ENCODE measurements at regions not wholly inside any gene's neighbourhood (a gene's known extent, or its start where the extent isn't known, plus 50 kb on each side); places are given as distances from the start of the nearest gene placed in this dataset.

DNA sequence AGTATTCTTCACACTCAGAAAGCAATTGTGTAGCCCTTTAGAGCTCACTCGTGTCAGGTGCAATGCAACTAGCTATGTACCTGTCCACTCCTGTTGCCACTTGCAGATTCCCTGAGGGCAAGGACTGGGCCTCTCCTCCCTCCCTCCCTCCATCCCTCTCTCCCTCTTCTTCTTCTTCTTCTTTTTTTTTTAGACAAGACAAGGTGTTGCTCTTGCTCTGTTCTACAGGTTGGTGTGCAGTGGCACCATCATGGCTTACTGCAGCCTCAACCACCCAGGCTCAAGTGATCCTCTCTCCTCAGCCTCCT, 119.7 kb downstream of the ACKR3 start:
- Histone ChIP-seq H3F3A (replicated peaks; ENCODE audit: insufficient read depth) (no peaks in the 10 kb centered on the region), H4K20me1 (ENCODE audit: insufficient read depth) (no peaks in the 10 kb centered on the region), H3K79me2 (ENCODE audit: insufficient read depth) (no peaks in the 10 kb centered on the region), H3K4me1 (ENCODE audit: control insufficient read depth in 1 of 2, insufficient read depth in 2 of 2, low read depth in 1 of 2, low read length in 1 of 2) (no peaks in the 10 kb centered on the region), H3K9ac (no peak overlapping the region), H3K4me2 (no peak overlapping the region), H3K27ac (ENCODE audit: low read depth in 2 of 2, low read length in 1 of 2) (no peak overlapping the region), H3K36me3 (replicated peaks in 1 of 2; ENCODE audit: control insufficient read depth in 1 of 2, insufficient read depth in 2 of 2, low read length in 1 of 2) (no peaks in the 10 kb centered on the region), H3K4me3 (ENCODE audit: low read depth in 2 of 2, low read length in 1 of 2) (no peak overlapping the region), H3K9me3 (no peaks in the 10 kb centered on the region), H3K9me2 (no peaks in the 10 kb centered on the region), H3K27me3 (ENCODE audit: insufficient read depth) (peaks cover 7% of the 10 kb centered on the region; the same call in 1 of the 2 replicates), H2AFZ (ENCODE audit: low read depth) (no peak overlapping the region)
- TF ChIP-seq, protein P1, sequence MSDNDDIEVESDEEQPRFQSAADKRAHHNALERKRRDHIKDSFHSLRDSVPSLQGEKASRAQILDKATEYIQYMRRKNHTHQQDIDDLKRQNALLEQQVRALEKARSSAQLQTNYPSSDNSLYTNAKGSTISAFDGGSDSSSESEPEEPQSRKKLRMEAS (IDR thresholded peaks at IDR 0.05; ENCODE audit: low read depth): no peak
- TF ChIP-seq, protein P2, sequence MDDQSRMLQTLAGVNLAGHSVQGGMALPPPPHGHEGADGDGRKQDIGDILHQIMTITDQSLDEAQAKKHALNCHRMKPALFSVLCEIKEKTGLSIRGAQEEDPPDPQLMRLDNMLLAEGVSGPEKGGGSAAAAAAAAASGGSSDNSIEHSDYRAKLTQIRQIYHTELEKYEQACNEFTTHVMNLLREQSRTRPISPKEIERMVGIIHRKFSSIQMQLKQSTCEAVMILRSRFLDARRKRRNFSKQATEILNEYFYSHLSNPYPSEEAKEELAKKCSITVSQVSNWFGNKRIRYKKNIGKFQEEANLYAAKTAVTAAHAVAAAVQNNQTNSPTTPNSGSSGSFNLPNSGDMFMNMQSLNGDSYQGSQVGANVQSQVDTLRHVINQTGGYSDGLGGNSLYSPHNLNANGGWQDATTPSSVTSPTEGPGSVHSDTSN (IDR thresholded peaks at IDR 0.05): no peak
- TF ChIP-seq SIN3A (IDR thresholded peaks at IDR 0.05; ENCODE audit: borderline replicate concordance, low read depth, low read length): no peak
- TF ChIP-seq TAF1 (IDR thresholded peaks at IDR 0.05; ENCODE audit: borderline replicate concordance, low read depth, low read length): no peak
- TF ChIP-seq TCF12 (IDR thresholded peaks at IDR 0.05): no peak
- no peak for TF ChIP-seq RCOR1 (IDR thresholded peaks at IDR 0.05; ENCODE audit: low read length)
- TF ChIP-seq, protein P3, sequence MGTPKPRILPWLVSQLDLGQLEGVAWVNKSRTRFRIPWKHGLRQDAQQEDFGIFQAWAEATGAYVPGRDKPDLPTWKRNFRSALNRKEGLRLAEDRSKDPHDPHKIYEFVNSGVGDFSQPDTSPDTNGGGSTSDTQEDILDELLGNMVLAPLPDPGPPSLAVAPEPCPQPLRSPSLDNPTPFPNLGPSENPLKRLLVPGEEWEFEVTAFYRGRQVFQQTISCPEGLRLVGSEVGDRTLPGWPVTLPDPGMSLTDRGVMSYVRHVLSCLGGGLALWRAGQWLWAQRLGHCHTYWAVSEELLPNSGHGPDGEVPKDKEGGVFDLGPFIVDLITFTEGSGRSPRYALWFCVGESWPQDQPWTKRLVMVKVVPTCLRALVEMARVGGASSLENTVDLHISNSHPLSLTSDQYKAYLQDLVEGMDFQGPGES (IDR thresholded peaks at IDR 0.05; ENCODE audit: low read depth, low read length): no peak
- no peak for TF ChIP-seq JUND (IDR thresholded peaks at IDR 0.05)
- TF ChIP-seq MEF2A (IDR thresholded peaks at IDR 0.05; ENCODE audit: borderline replicate concordance, low read depth): no peak
- no peak for DNase-seq
- POLR2A ChIA-PET: no interaction called here
- 8% methylated on average over 1 of the region's 1 CpG for WGBS (ENCODE audit: low lambda C conversion rate)
- CTCF ChIA-PET: no interaction called here

GRCh38 chr2:236689981-236690380, 120.4 kb downstream of the ACKR3 start:
- Histone ChIP-seq H3K9me2 (no peaks in the 10 kb centered on the region), H3K27ac (ENCODE audit: low read depth in 2 of 2, low read length in 1 of 2) (no peak overlapping the region), H3K27me3 (ENCODE audit: insufficient read depth) (peaks cover 13% of the 10 kb centered on the region; the same call in 1 of the 2 replicates), H3K9ac (no peak overlapping the region), H3K4me2 (no peak overlapping the region), H3F3A (replicated peaks; ENCODE audit: insufficient read depth) (no peaks in the 10 kb centered on the region), H3K9me3 (no peaks in the 10 kb centered on the region), H3K36me3 (replicated peaks in 1 of 2; ENCODE audit: control insufficient read depth in 1 of 2, insufficient read depth in 2 of 2, low read length in 1 of 2) (no peaks in the 10 kb centered on the region), H4K20me1 (ENCODE audit: insufficient read depth) (no peaks in the 10 kb centered on the region), H3K79me2 (ENCODE audit: insufficient read depth) (no peaks in the 10 kb centered on the region), H3K4me3 (ENCODE audit: low read depth in 2 of 2, low read length in 1 of 2) (no peak overlapping the region), H3K4me1 (ENCODE audit: control insufficient read depth in 1 of 2, insufficient read depth in 2 of 2, low read depth in 1 of 2, low read length in 1 of 2) (no peaks in the 10 kb centered on the region), H2AFZ (ENCODE audit: low read depth) (no peak overlapping the region)
- DNase-seq: no peak
- POLR2A ChIA-PET: no interaction called here
- CTCF ChIA-PET: no interaction called here
- WGBS (ENCODE audit: low lambda C conversion rate): 38% methylated on average over 3 of the region's 3 CpGs
- TF ChIP-seq, protein P1 (IDR thresholded peaks at IDR 0.05; ENCODE audit: low read depth): no peak
- TF ChIP-seq YY1 (IDR thresholded peaks at IDR 0.05; ENCODE audit: low read depth): no peak
- TF ChIP-seq TCF12 (IDR thresholded peaks at IDR 0.05): no peak
- no peak for TF ChIP-seq CHD2 (IDR thresholded peaks at IDR 0.05; ENCODE audit: low read length, partially characterized antibody)
- TF ChIP-seq MEF2A (IDR thresholded peaks at IDR 0.05; ENCODE audit: borderline replicate concordance, low read depth): no peak
- no peak for TF ChIP-seq GABPA (IDR thresholded peaks at IDR 0.05; ENCODE audit: low read depth)
- no peak for TF ChIP-seq MXI1 (IDR thresholded peaks at IDR 0.05; ENCODE audit: low read depth, low read length)
- no peak for TF ChIP-seq POLR2AphosphoS5 (IDR thresholded peaks at IDR 0.05; ENCODE audit: low read depth, low read length)
- no peak for TF ChIP-seq CTCF (IDR thresholded peaks at IDR 0.05)
- TF ChIP-seq RFX5 (IDR thresholded peaks at IDR 0.05; ENCODE audit: low read length): no peak
- TF ChIP-seq JUND (IDR thresholded peaks at IDR 0.05): no peak
- TF ChIP-seq RXRA (IDR thresholded peaks at IDR 0.05; ENCODE audit: borderline replicate concordance, low read depth): no peak
- no peak for TF ChIP-seq FOXJ3 (CRISPR knock-in tag; IDR thresholded peaks at IDR 0.05)
- TF ChIP-seq USF2 (IDR thresholded peaks at IDR 0.05; ENCODE audit: borderline replicate concordance, low read depth, low read length): no peak
- TF ChIP-seq RCOR1 (IDR thresholded peaks at IDR 0.05; ENCODE audit: low read length): no peak
- TF ChIP-seq RAD21 (IDR thresholded peaks at IDR 0.05; ENCODE audit: low read length): no peak
- no peak for TF ChIP-seq EZH2phosphoT487 (IDR thresholded peaks at IDR 0.05; ENCODE audit: borderline replicate concordance, low read depth)
- no peak for TF ChIP-seq FOSL2 (IDR thresholded peaks at IDR 0.05; ENCODE audit: borderline replicate concordance, low read depth)
